Gastrocnemius medialis (tissue), 4 donors: ENCODE measurements at regions not wholly inside any gene's neighbourhood (a gene's known extent, or its start where the extent isn't known, plus 50 kb on each side); places are given as distances from the start of the nearest gene placed in this dataset.

Experiments
- ATAC-seq, 2 donors: fragments of 150-250 bp; one replicate each; pipeline ENCODE4 v1.9.1; 2016
- DNase-seq, 2 donors: peaks; one replicate each; pipeline ENCODE4 v3.0.0-alpha.2; 2019
- H3K27ac ChIP-seq, 4 donors: fragments of 200-600 bp; sonication (generic); 1 replicate in 1 of 4; 2 replicates in 3 of 4; pipeline ENCODE4 v1.5.1; 2016 to 2018; ENCODE audit warnings: mild to moderate bottlenecking in 2 of 4, moderate library complexity in 1 of 4
- H3K27me3 ChIP-seq, 3 donors: fragments of 200-600 bp; sonication (generic) in 2 of 3; 1 replicate in 1 of 3; 2 replicates in 2 of 3; pipeline versions ENCODE4 v1.5.1 to v1.6.0; 2016 to 2019; ENCODE audit warnings: mild to moderate bottlenecking in 1 of 3, moderate library complexity in 1 of 3
- H3K36me3 ChIP-seq, 2 donors: fragments of 200-600 bp; sonication (generic) in 1 of 2; one replicate each; pipeline ENCODE4 v1.5.1; 2017 to 2018
- H3K4me1 ChIP-seq, 2 donors: fragments of 200-600 bp; sonication (generic) in 1 of 2; one replicate each; pipeline ENCODE4 v1.5.1; 2016 to 2017; ENCODE audit warnings: mild to moderate bottlenecking in 2 of 2
- H3K4me3 ChIP-seq, 4 donors: fragments of 200-600 bp; sonication (generic) in 3 of 4; 1 replicate in 1 of 4; 2 replicates in 3 of 4; pipeline ENCODE4 v1.5.1; 2016 to 2019; ENCODE audit warnings: mild to moderate bottlenecking in 2 of 4
- H3K9me3 ChIP-seq, 3 donors: fragments of 200-600 bp; sonication (generic) in 2 of 3; 1 replicate in 1 of 3; 2 replicates in 2 of 3; pipeline ENCODE4 v1.5.1; 2016 to 2019
- CTCF ChIP-seq, 5 experiments: fragments of 450-650 bp in 3 of 5; fragments of 200-600 bp in 2 of 5; sonication (generic) in 2 of 5; IDR thresholded peaks in 4 of 5; conservative IDR thresholded peaks in 1 of 5; 1 replicate in 4 of 5; 2 replicates in 1 of 5; pipeline ENCODE4 v1.5.1; 2016 to 2019; ENCODE audit warnings: antibody characterized with exemption in 5 of 5, mild to moderate bottlenecking in 3 of 5, moderate library complexity in 3 of 5
- POLR2A ChIP-seq, 2 donors: fragments of 450-650 bp; IDR thresholded peaks; one replicate each; pipeline ENCODE4 v1.6.1; 2017; ENCODE audit warnings: antibody characterized with exemption in 2 of 2, mild to moderate bottlenecking in 2 of 2, moderate library complexity in 2 of 2
- in situ Hi-C, 4 donors: fragments of 200-750 bp; cut with MboI; loops; one replicate each; pipeline versions ENCODE4 v1.15.0 to v1.8.0; 2017; ENCODE audit warnings: low sequenced_read_pairs in 4 of 4
- intact Hi-C: fragments of 100-400 bp; cut with DNase I; formaldehyde crosslinking; loops from one replicate; pipeline ENCODE4 v1.15.1; 2023; ENCODE audit warnings: low total_unique reads

- Histone ChIP-seq H3K27me3 (no peaks in the 10 kb centered on the region), H3K9me3 (no peaks in the 10 kb centered on the region), H3K27ac (no peak overlapping the region), H3K36me3 (no peaks in the 10 kb centered on the region), H3K4me1 (no peaks in the 10 kb centered on the region), H3K4me3 (no peak overlapping the region)
- ATAC-seq (no peak), DNase-seq (no peak)
- TF ChIP-seq POLR2A (IDR thresholded peaks at IDR 0.05), result no peak
- TF ChIP-seq CTCF (IDR thresholded peaks at IDR 0.05 in 4 of 5, conservative IDR thresholded peaks at IDR 0.05 in 1 of 5), result no peak
- intact Hi-C loops, result no loop called here
- in situ Hi-C loops, result no loop called here
These were observed 106.5 kb upstream of the MTAP start for GRCh38 chr9:21695874-21696341.

GRCh38 chr9:21696411-21696871, 106.0 kb upstream of the MTAP start:
- no peak overlapping the region for H3K4me3 ChIP-seq
- DNase-seq, result no peak
- intact Hi-C loops (no loop called here), in situ Hi-C loops (no loop called here)
- no peak for ATAC-seq
- H3K9me3 ChIP-seq, result no peaks in the 10 kb centered on the region
- TF ChIP-seq CTCF (IDR thresholded peaks at IDR 0.05 in 4 of 5, conservative IDR thresholded peaks at IDR 0.05 in 1 of 5), result no peak
- no peak for TF ChIP-seq POLR2A (IDR thresholded peaks at IDR 0.05)
- H3K27me3 ChIP-seq, result no peaks in the 10 kb centered on the region
- H3K36me3 ChIP-seq, result no peaks in the 10 kb centered on the region
- no peaks in the 10 kb centered on the region for H3K4me1 ChIP-seq
- H3K27ac ChIP-seq, result no peak overlapping the region

GRCh38 chr9:21708260-21708711, 94.2 kb upstream of the MTAP start:
- Histone ChIP-seq H3K4me3 (no peak overlapping the region), H3K9me3 (no peaks in the 10 kb centered on the region)
- intact Hi-C loops, result no loop called here

GRCh38 chr9:21708856-21709255, 93.6 kb upstream of the MTAP start:
- Histone ChIP-seq H3K27ac (no peak overlapping the region), H3K36me3 (no peaks in the 10 kb centered on the region), H3K4me3 (no peak overlapping the region), H3K9me3 (no peaks in the 10 kb centered on the region), H3K4me1 (no peaks in the 10 kb centered on the region), H3K27me3 (no peaks in the 10 kb centered on the region)
- ATAC-seq (no peak), DNase-seq (no peak)
- TF ChIP-seq POLR2A (IDR thresholded peaks at IDR 0.05) (no peak), CTCF (IDR thresholded peaks at IDR 0.05 in 4 of 5, conservative IDR thresholded peaks at IDR 0.05 in 1 of 5) (no peak)
- intact Hi-C loops, result no loop called here
- in situ Hi-C loops, result loop anchor here in 1 of 4 donors (25.0 kb wide), 1 partner anchor 97 kb away; no protein-coding TSS in a partner anchor

More at GRCh38 chr9:21708260-21708711, 94.2 kb upstream of the MTAP start:
- TF ChIP-seq POLR2A (IDR thresholded peaks at IDR 0.05) (no peak), CTCF (IDR thresholded peaks at IDR 0.05 in 4 of 5, conservative IDR thresholded peaks at IDR 0.05 in 1 of 5) (no peak)
- Histone ChIP-seq H3K27ac (no peak overlapping the region), H3K4me1 (no peaks in the 10 kb centered on the region), H3K36me3 (no peaks in the 10 kb centered on the region), H3K27me3 (no peaks in the 10 kb centered on the region)
- DNase-seq (no peak), ATAC-seq (no peak)
- in situ Hi-C loops, result loop anchor here in 1 of 4 donors (25.0 kb wide), 1 partner anchor 96 kb away; no protein-coding TSS in a partner anchor
